H9 (cell line): ENCODE measurements at regions not wholly inside any gene's neighbourhood (a gene's known extent, or its start where the extent isn't known, plus 50 kb on each side); places are given as distances from the start of the nearest gene placed in this dataset.

Source experiments
- DNase-seq: peaks from one replicate; pipeline ENCODE4 v3.0.0-alpha.2; 2017
- H2AFZ ChIP-seq: one replicate; pipeline ENCODE4 v1.6.1; 2013; ENCODE audit warnings: mild to moderate bottlenecking, low read length, control low read depth, moderate library complexity
- H2AK5ac ChIP-seq: 2 replicates; pipeline ENCODE4 v1.6.1; 2013; ENCODE audit warnings: low read length, control low read depth, mixed read lengths; ENCODE audit not compliant: insufficient read length
- H2BK120ac ChIP-seq: one replicate; pipeline ENCODE4 v1.6.1; 2013; ENCODE audit warnings: low read depth, mild to moderate bottlenecking, low read length, control low read depth, inconsistent platforms; ENCODE audit not compliant: poor library complexity, severe bottlenecking
- H2BK12ac ChIP-seq: 2 replicates; pipeline ENCODE4 v1.6.1; 2013; ENCODE audit warnings: low read length, control low read depth, mixed read lengths, low read depth; ENCODE audit not compliant: insufficient read length
- H2BK15ac ChIP-seq: 2 replicates; pipeline ENCODE4 v1.6.1; 2013; ENCODE audit warnings: low read depth, low read length, control low read depth
- H2BK20ac ChIP-seq: one replicate; pipeline ENCODE4 v1.6.1; 2013; ENCODE audit warnings: low read depth, mild to moderate bottlenecking, low read length, control low read depth, inconsistent platforms; ENCODE audit not compliant: poor library complexity, severe bottlenecking
- H2BK5ac ChIP-seq: 2 replicates; pipeline ENCODE4 v1.6.1; 2013; ENCODE audit warnings: low read length, control low read depth, mixed read lengths; ENCODE audit not compliant: insufficient read length
- H3K14ac ChIP-seq: 2 replicates; pipeline ENCODE4 v1.6.1; 2013; ENCODE audit warnings: low read length, control low read depth; ENCODE audit not compliant: insufficient read depth
- H3K18ac ChIP-seq: 2 replicates; pipeline ENCODE4 v1.6.1; 2013; ENCODE audit warnings: low read depth, mild to moderate bottlenecking, mixed read lengths, low read length, control low read depth; ENCODE audit not compliant: insufficient read length
- H3K23ac ChIP-seq: 2 replicates; pipeline ENCODE4 v1.6.1; 2013; ENCODE audit warnings: low read length, control low read depth, mixed read lengths, low read depth; ENCODE audit not compliant: insufficient read length
- H3K23me2 ChIP-seq: 2 replicates; pipeline ENCODE4 v1.6.1; 2013; ENCODE audit warnings: low read depth, mild to moderate bottlenecking, mixed read lengths, low read length, control low read depth; ENCODE audit not compliant: insufficient read length, poor library complexity, severe bottlenecking
- H3K27ac ChIP-seq: 2 replicates; pipeline ENCODE4 v1.5.1; 2013; ENCODE audit warnings: low read length, control low read depth, mixed read lengths, low read depth; ENCODE audit not compliant: insufficient read length
- H3K27me3 ChIP-seq: 2 replicates; pipeline ENCODE4 v1.6.1; 2013; ENCODE audit warnings: low read length, control low read depth, inconsistent platforms; ENCODE audit not compliant: insufficient read depth
- H3K4ac ChIP-seq: 2 replicates; pipeline ENCODE4 v1.6.1; 2013; ENCODE audit warnings: low read depth, mild to moderate bottlenecking, control low read depth, inconsistent platforms, low read length, moderate library complexity
- H3K4me1 ChIP-seq: 2 replicates; pipeline ENCODE4 v1.6.1; 2013; ENCODE audit warnings: low read length, control low read depth, inconsistent platforms; ENCODE audit not compliant: insufficient read depth
- H3K4me2 ChIP-seq: 2 replicates; pipeline ENCODE4 v1.6.1; 2013; ENCODE audit warnings: low read length, control low read depth, mixed read lengths; ENCODE audit not compliant: insufficient read length, insufficient read depth
- H3K56ac ChIP-seq: 2 replicates; pipeline ENCODE4 v1.6.1; 2013; ENCODE audit warnings: low read depth, mild to moderate bottlenecking, mixed read lengths, low read length, control low read depth; ENCODE audit not compliant: insufficient read length
- H3K79me1 ChIP-seq: 2 replicates; pipeline ENCODE4 v1.6.1; 2013; ENCODE audit warnings: low read depth, mild to moderate bottlenecking, moderate library complexity, low read length, control low read depth, inconsistent platforms; ENCODE audit not compliant: insufficient read depth, poor library complexity, severe bottlenecking
- H3K79me2 ChIP-seq: 2 replicates; pipeline ENCODE4 v1.6.1; 2013; ENCODE audit warnings: low read length, control low read depth, inconsistent platforms; ENCODE audit not compliant: insufficient read depth
- H3K9ac ChIP-seq: 2 replicates; pipeline ENCODE4 v1.6.1; 2013; ENCODE audit warnings: low read length, control low read depth, mixed read lengths; ENCODE audit not compliant: insufficient read length; ENCODE audit errors: extremely low read depth
- H3K9me3 ChIP-seq: one replicate; pipeline ENCODE4 v1.6.1; 2013; ENCODE audit warnings: low read depth, low read length, inconsistent platforms; ENCODE audit not compliant: control insufficient read depth
- H3T11ph ChIP-seq: one replicate; pipeline ENCODE4 v1.6.1; 2013; ENCODE audit warnings: mild to moderate bottlenecking, low read length, control low read depth, inconsistent platforms
- H4K20me1 ChIP-seq: one replicate; pipeline ENCODE4 v1.6.1; 2013; ENCODE audit not compliant: control insufficient read depth, insufficient read length, insufficient read depth
- H4K5ac ChIP-seq: 2 replicates; pipeline ENCODE4 v1.6.1; 2013; ENCODE audit warnings: low read depth, mild to moderate bottlenecking, mixed read lengths, low read length, control low read depth; ENCODE audit not compliant: insufficient read length
- H4K8ac ChIP-seq: replicated peaks from 2 replicates; pipeline ENCODE4 v1.6.1; 2013; ENCODE audit warnings: low read length, control low read depth, mixed read lengths, low read depth; ENCODE audit not compliant: insufficient read length
- H4K91ac ChIP-seq: 2 replicates; pipeline ENCODE4 v1.6.1; 2013; ENCODE audit warnings: low read depth, mild to moderate bottlenecking, moderate library complexity, mixed read lengths, low read length, control low read depth; ENCODE audit not compliant: insufficient read length
- H3K27ac Mint-ChIP-seq, 3 experiments: 2 replicates in 2 of 3; 3 replicates in 1 of 3; pipeline ENCODE4 v1.8.0; 2020 to 2021; ENCODE audit warnings: mixed read lengths in 3 of 3, mild to moderate bottlenecking in 1 of 3, moderate library complexity in 1 of 3
- H3K27me3 Mint-ChIP-seq: 2 replicates; pipeline ENCODE4 v1.8.0; 2021; ENCODE audit warnings: low read depth, mild to moderate bottlenecking, moderate library complexity, mixed read lengths
- H3K36me3 Mint-ChIP-seq, 3 experiments: 2 replicates in 2 of 3; 3 replicates in 1 of 3; pipeline ENCODE4 v1.8.0; 2020 to 2021; ENCODE audit warnings: low read depth in 3 of 3, mixed read lengths in 3 of 3; ENCODE audit not compliant: insufficient read depth in 1 of 3
- H3K4me1 Mint-ChIP-seq, 2 experiments: 2 replicates each; pipeline ENCODE4 v1.8.0; 2020; ENCODE audit warnings: mixed read lengths in 2 of 2
- H3K4me3 Mint-ChIP-seq, 2 experiments: 2 replicates in 1 of 2; 3 replicates in 1 of 2; pipeline ENCODE4 v1.8.0; 2020 to 2021; ENCODE audit warnings: mild to moderate bottlenecking in 2 of 2, mixed read lengths in 2 of 2, moderate library complexity in 1 of 2
- H3K9me3 Mint-ChIP-seq, 2 experiments: 2 replicates in 1 of 2; 3 replicates in 1 of 2; pipeline ENCODE4 v1.8.0; 2020; ENCODE audit warnings: mild to moderate bottlenecking in 2 of 2, mixed read lengths in 2 of 2, moderate library complexity in 1 of 2
- WGBS: extraction: QIAGEN DNeasy Blood & Tissue Kit; methylation state at CpG from one replicate; pipeline ENCODE4 v1.1.7; 2013; ENCODE audit warnings: missing lambda C conversion rate, low lambda C conversion rate, mixed read lengths; ENCODE audit not compliant: insufficient read length; ENCODE audit errors: extremely low coverage; 5-methylcytosine and 5-hydroxymethylcytosine counted together
- TF ChIP-seq, protein P1 (sequence below): fragments of 200-600 bp; sonication (generic); conservative IDR thresholded peaks from 3 replicates; pipeline ENCODE4 v1.8.0; 2021; ENCODE audit warnings: antibody characterized with exemption, mild to moderate bottlenecking

DNA sequence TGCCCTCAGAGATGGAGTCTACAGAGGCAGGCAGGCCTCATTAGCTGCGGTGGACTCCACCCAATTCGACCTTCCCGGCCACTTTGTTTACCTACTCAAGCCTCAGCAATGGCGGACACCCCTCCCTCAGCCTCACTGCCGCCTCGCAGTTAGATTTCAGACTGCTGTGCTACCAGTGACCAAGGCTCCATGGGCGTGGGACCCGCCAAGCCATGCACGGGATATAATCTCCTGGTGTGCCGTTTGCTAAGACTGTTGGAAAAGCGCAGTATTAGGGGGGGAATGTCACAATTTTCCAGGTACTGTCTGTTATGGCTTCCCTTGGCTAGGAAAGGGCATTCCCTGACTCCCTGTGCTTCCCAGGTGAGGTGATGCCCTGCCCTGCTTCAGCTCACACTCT is 252.3 kb downstream of the ARL4A start:
- Histone ChIP-seq H2BK5ac (no peak overlapping the region), H2BK120ac (no peak overlapping the region), H2BK15ac (no peak overlapping the region), H2BK12ac (no peak overlapping the region), H4K5ac (no peak overlapping the region), H4K20me1 (no peaks in the 10 kb centered on the region), H3K79me2 (no peaks in the 10 kb centered on the region), H3K9ac (no peak overlapping the region), H3K23me2 (no peaks in the 10 kb centered on the region), H3T11ph (no peak overlapping the region), H3K4ac (no peak overlapping the region), H2BK20ac (no peak overlapping the region), H2AK5ac (no peak overlapping the region), H3K4me1 (no peaks in the 10 kb centered on the region), H4K91ac (no peak overlapping the region), H3K9me3 (peaks cover 14% of the 10 kb centered on the region), H3K79me1 (no peaks in the 10 kb centered on the region), H3K4me2 (no peak overlapping the region), H2AFZ (no peak overlapping the region), H3K23ac (no peak overlapping the region), H3K27me3 (no peaks in the 10 kb centered on the region), H3K14ac (no peak overlapping the region), H3K27ac (no peak overlapping the region), H4K8ac (no peak overlapping the region), H3K18ac (no peak overlapping the region), H3K56ac (no peak overlapping the region)
- DNase-seq: no peak
- H3K36me3 Mint-ChIP-seq: peaks cover 20 to 37% (median 22%) of the 10 kb centered on the region in 3 experiments
- no CpG with 5 or more reads among the region's 11 CpGs for WGBS
- H3K4me3 Mint-ChIP-seq: no peak overlapping the region
- no peaks in the 10 kb centered on the region for H3K27me3 Mint-ChIP-seq
- TF ChIP-seq, protein P1, sequence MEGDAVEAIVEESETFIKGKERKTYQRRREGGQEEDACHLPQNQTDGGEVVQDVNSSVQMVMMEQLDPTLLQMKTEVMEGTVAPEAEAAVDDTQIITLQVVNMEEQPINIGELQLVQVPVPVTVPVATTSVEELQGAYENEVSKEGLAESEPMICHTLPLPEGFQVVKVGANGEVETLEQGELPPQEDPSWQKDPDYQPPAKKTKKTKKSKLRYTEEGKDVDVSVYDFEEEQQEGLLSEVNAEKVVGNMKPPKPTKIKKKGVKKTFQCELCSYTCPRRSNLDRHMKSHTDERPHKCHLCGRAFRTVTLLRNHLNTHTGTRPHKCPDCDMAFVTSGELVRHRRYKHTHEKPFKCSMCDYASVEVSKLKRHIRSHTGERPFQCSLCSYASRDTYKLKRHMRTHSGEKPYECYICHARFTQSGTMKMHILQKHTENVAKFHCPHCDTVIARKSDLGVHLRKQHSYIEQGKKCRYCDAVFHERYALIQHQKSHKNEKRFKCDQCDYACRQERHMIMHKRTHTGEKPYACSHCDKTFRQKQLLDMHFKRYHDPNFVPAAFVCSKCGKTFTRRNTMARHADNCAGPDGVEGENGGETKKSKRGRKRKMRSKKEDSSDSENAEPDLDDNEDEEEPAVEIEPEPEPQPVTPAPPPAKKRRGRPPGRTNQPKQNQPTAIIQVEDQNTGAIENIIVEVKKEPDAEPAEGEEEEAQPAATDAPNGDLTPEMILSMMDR: no peak
- H3K4me1 Mint-ChIP-seq: peaks cover 6 to 12% of the 10 kb centered on the region in 2 experiments
- H3K27ac Mint-ChIP-seq: no peak overlapping the region; a peak in 1 of 7 replicates
- H3K9me3 Mint-ChIP-seq: peaks cover 27 to 34% of the 10 kb centered on the region in 2 experiments
